HepG2 (cell line): ENCODE measurements at regions not wholly inside any gene's neighbourhood (a gene's known extent, or its start where the extent isn't known, plus 50 kb on each side); places are given as distances from the start of the nearest gene placed in this dataset.

Source experiments
- CTCF ChIP-seq: sonication (generic); formaldehyde crosslinking; IDR thresholded peaks from 2 replicates; pipeline ENCODE4 v1.5.0; 2020; ENCODE audit warnings: mild to moderate bottlenecking, missing genetic modification reagents, moderate library complexity
- HDAC2 ChIP-seq: sonication (generic); formaldehyde crosslinking; IDR thresholded peaks from 2 replicates; pipeline ENCODE4 v1.4.0; 2020; ENCODE audit warnings: missing genetic modification reagents
- MAFG ChIP-seq: sonication (generic); formaldehyde crosslinking; IDR thresholded peaks from 2 replicates; pipeline ENCODE4 v1.5.1; 2020; ENCODE audit warnings: mild to moderate bottlenecking, missing genetic modification reagents
- ZBTB33 ChIP-seq: sonication (generic); formaldehyde crosslinking; IDR thresholded peaks from 2 replicates; pipeline ENCODE4 v1.4.0; 2020; ENCODE audit warnings: missing genetic modification reagents
- ZBTB8A ChIP-seq: sonication (generic); formaldehyde crosslinking; IDR thresholded peaks from 2 replicates; pipeline ENCODE4 v1.4.0; 2020; ENCODE audit warnings: mild to moderate bottlenecking, low read depth, missing genetic modification reagents, borderline replicate concordance
- ZNF354B ChIP-seq: sonication (generic); formaldehyde crosslinking; IDR thresholded peaks from 2 replicates; pipeline ENCODE4 v1.8.0; 2022; ENCODE audit warnings: mild to moderate bottlenecking, missing genetic modification reagents
- ZNF569 ChIP-seq: sonication (generic); formaldehyde crosslinking; IDR thresholded peaks from 2 replicates; pipeline ENCODE4 v1.5.0; 2020; ENCODE audit warnings: mild to moderate bottlenecking, missing genetic modification reagents, moderate library complexity, borderline replicate concordance

- TF ChIP-seq CTCF (CRISPR knock-in tag) (no peak), ZBTB33 (CRISPR knock-in tag) (no peak), HDAC2 (CRISPR knock-in tag) (no peak), MAFG (CRISPR knock-in tag) (no peak), ZNF354B (no peak), ZNF569 (CRISPR knock-in tag) (no peak), ZBTB8A (CRISPR knock-in tag) (no peak)
Measured at GRCh38 chr4:36485885-36486284, 204.5 kb downstream of the DTHD1 start.
